GM12878 (cell line): ENCODE measurements at regions not wholly inside any gene's neighbourhood (a gene's known extent, or its start where the extent isn't known, plus 50 kb on each side); places are given as distances from the start of the nearest gene placed in this dataset.

Experiments used
- ATAC-seq: fragments of 200-7000 bp; cut with Tn5 transposase; 3 replicates; pipeline ENCODE4 v1.9.1; 2020; ENCODE audit warnings: mild to moderate bottlenecking, moderate library complexity
- BruUV-seq: library from RNA; stranded (reverse); fragments of 400-500 nt; replicated peaks from 2 replicates; lab custom pipeline; 2021; lab: Mats Ljungman, UMichigan
- CTCF ChIA-PET: fragments of 300-600 bp; sonication (Branson Sonifier 250); formaldehyde crosslinking; extraction: SDS; loops from one replicate; lab custom pipeline; 2021; ENCODE audit warnings: inconsistent platforms; lab: Yijun Ruan, JAX
- POLR2A ChIA-PET: fragments of 350-600 bp; formaldehyde crosslinking; extraction: SDS; loops from one replicate; lab custom pipeline; 2021; ENCODE audit warnings: inconsistent platforms; lab: Charles Lee
- RAD21 ChIA-PET: fragments of 300-600 bp; sonication (Branson Sonifier 250); formaldehyde crosslinking; loops from one replicate; lab custom pipeline; 2023; ENCODE audit warnings: antibody characterized with exemption; ENCODE audit not compliant: unreplicated experiment; lab: Charles Lee
- SMC1A ChIA-PET: fragments of 300-600 bp; sonication (Branson Sonifier 250); formaldehyde crosslinking; loops from one replicate; lab custom pipeline; 2023; ENCODE audit not compliant: unreplicated experiment, uncharacterized antibody; lab: Charles Lee
- DNase-seq: peaks from one replicate; pipeline ENCODE4 v3.0.0-alpha.2; 2011; ENCODE audit warnings: low read depth, low spot score
- FAIRE-seq: peaks from 3 replicates; lab custom pipeline; 2011; peaks lifted over from hg19 to GRCh38; lab: Jason Lieb, UNC
- H2AFZ ChIP-seq: 2 replicates; pipeline ENCODE4 v1.6.0; 2011; ENCODE audit warnings: low read depth, low read length, control low read depth; ENCODE audit not compliant: control insufficient read depth
- H3K27ac ChIP-seq: 2 replicates; pipeline ENCODE4 v1.5.1; 2011; ENCODE audit warnings: control low read depth; ENCODE audit not compliant: control insufficient read depth, insufficient read depth
- H3K27me3 ChIP-seq, 2 experiments: replicated peaks in 1 of 2; 2 replicates each; pipeline versions ENCODE4 v1.6.0 to v1.6.1; 2011; ENCODE audit warnings: low read length in 1 of 2; ENCODE audit not compliant: control insufficient read depth in 2 of 2, insufficient read depth in 2 of 2
- H3K36me3 ChIP-seq, 2 experiments: 2 replicates each; pipeline ENCODE4 v1.5.1; 2011; ENCODE audit warnings: low read length in 1 of 2; ENCODE audit not compliant: control insufficient read depth in 2 of 2, insufficient read depth in 2 of 2
- H3K4me1 ChIP-seq: 2 replicates; pipeline ENCODE4 v1.6.1; 2011; ENCODE audit warnings: mild to moderate bottlenecking, low read length, moderate library complexity, mixed read lengths; ENCODE audit not compliant: control insufficient read depth, insufficient read depth
- H3K4me2 ChIP-seq: 2 replicates; pipeline ENCODE4 v1.6.0; 2011; ENCODE audit warnings: control low read depth; ENCODE audit not compliant: control insufficient read depth, insufficient read depth
- H3K4me3 ChIP-seq: fragments of 200-600 bp; sonication (generic); 2 replicates; pipeline ENCODE4 v1.5.1; 2016
- H3K79me2 ChIP-seq: 2 replicates; pipeline ENCODE4 v1.6.0; 2011; ENCODE audit warnings: low read length; ENCODE audit not compliant: control insufficient read depth, insufficient read depth
- H3K9ac ChIP-seq: 2 replicates; pipeline ENCODE4 v1.8.0; 2011; ENCODE audit warnings: low read length, control low read depth, mixed read lengths; ENCODE audit not compliant: control insufficient read depth, insufficient read depth
- H3K9me3 ChIP-seq: replicated peaks from 3 replicates; pipeline ENCODE4 v1.5.1; 2011; ENCODE audit warnings: mild to moderate bottlenecking, low read length; ENCODE audit not compliant: control insufficient read depth, insufficient read depth
- H4K20me1 ChIP-seq: 2 replicates; pipeline ENCODE4 v1.6.0; 2011; ENCODE audit not compliant: control insufficient read depth, insufficient read depth
- BCL3 ChIP-seq: IDR thresholded peaks from 2 replicates; pipeline ENCODE4 v1.6.1; 2011; ENCODE audit warnings: borderline replicate concordance, low read depth, mild to moderate bottlenecking, moderate library complexity, low read length; ENCODE audit not compliant: insufficient read depth, poor library complexity, severe bottlenecking
- KDM1A ChIP-seq: fragments of 200-600 bp; sonication (generic); IDR thresholded peaks from 2 replicates; pipeline ENCODE4 v1.6.1; 2016; ENCODE audit warnings: borderline replicate concordance
- NFYA ChIP-seq: IDR thresholded peaks from 2 replicates; pipeline ENCODE4 v1.6.1; 2011; ENCODE audit warnings: low read depth, mild to moderate bottlenecking, low read length, improper control_type of control experiment, borderline replicate concordance
- RAD51 ChIP-seq: fragments of 450-650 bp; IDR thresholded peaks from 2 replicates; pipeline ENCODE4 v1.6.1; 2016; ENCODE audit warnings: moderate library complexity, mild to moderate bottlenecking, inconsistent platforms
- TAF1 ChIP-seq: IDR thresholded peaks from 2 replicates; pipeline ENCODE4 v1.6.1; 2011; ENCODE audit warnings: mild to moderate bottlenecking, low read depth, low read length, borderline replicate concordance
- TCF3 ChIP-seq: IDR thresholded peaks from 2 replicates; pipeline ENCODE4 v1.6.1; 2012; ENCODE audit warnings: low read depth, mild to moderate bottlenecking, low read length, borderline replicate concordance; ENCODE audit not compliant: insufficient read depth
- WGBS: methylation state at CpG from one replicate; pipeline ENCODE4 v1.1.6; 2016; ENCODE audit warnings: low lambda C conversion rate; ENCODE audit not compliant: insufficient replicate concordance, insufficient coverage; ENCODE audit errors: missing lambda C conversion rate; 5-methylcytosine and 5-hydroxymethylcytosine counted together
- in situ Hi-C: fragments of 300-500 bp; cut with MboI; formaldehyde crosslinking; loops from 9 replicates; pipeline ENCODE4 v1.14.3; 2018; ENCODE audit warnings: mixed read lengths
- intact Hi-C: fragments of 100-400 bp; cut with micrococcal nuclease; formaldehyde crosslinking; loops from one replicate; pipeline ENCODE4 v1.14.2; 2022; ENCODE audit not compliant: unreplicated experiment

- no peak for TF ChIP-seq TAF1
- TF ChIP-seq NFYA: no peak
- no peak for TF ChIP-seq KDM1A
Measured at GRCh38 chr12:73274976-73275375, 1002.8 kb downstream of the TRHDE start (continued).

- no peak overlapping the region for H3K27ac ChIP-seq
- no peaks in the 10 kb centered on the region for H4K20me1 ChIP-seq
- ChIA-PET POLR2A (no interaction called here), SMC1A (no interaction called here), CTCF (no interaction called here), RAD21 (no interaction called here)
- H3K9ac ChIP-seq: no peak overlapping the region
- H2AFZ ChIP-seq: no peak overlapping the region
- no peaks in the 10 kb centered on the region for H3K9me3 ChIP-seq
- H3K4me3 ChIP-seq: no peak overlapping the region
- H3K4me1 ChIP-seq: no peaks in the 10 kb centered on the region
- H3K4me2 ChIP-seq: no peak overlapping the region
- no peak for DNase-seq
- no peak for FAIRE-seq
- no peak for TF ChIP-seq RAD51
- no peaks in the 10 kb centered on the region for H3K27me3 ChIP-seq
- no peaks in the 10 kb centered on the region for H3K36me3 ChIP-seq
- no peak for ATAC-seq
- BruUV-seq: no TSS peak
- in situ Hi-C loops: loop anchor here (25.0 kb wide), 1 partner anchor 91 kb away; no protein-coding TSS in a partner anchor
- H3K79me2 ChIP-seq: no peaks in the 10 kb centered on the region
- intact Hi-C loops: no loop called here
Measured at GRCh38 chr12:73277971-73278370, 1005.8 kb downstream of the TRHDE start.

- TF ChIP-seq BCL3 (no peak), TCF3 (no peak)
- Histone ChIP-seq H3K27me3 (no peaks in the 10 kb centered on the region), H3K9me3 (no peaks in the 10 kb centered on the region), H3K36me3 (no peaks in the 10 kb centered on the region), H3K4me1 (no peaks in the 10 kb centered on the region), H2AFZ (no peak overlapping the region), H3K4me3 (no peak overlapping the region), H3K27ac (no peak overlapping the region), H3K4me2 (no peak overlapping the region), H3K9ac (no peak overlapping the region), H4K20me1 (no peaks in the 10 kb centered on the region), H3K79me2 (no peaks in the 10 kb centered on the region)
- WGBS: 25% methylated on average over 2 of the region's 2 CpGs
- ChIA-PET SMC1A (interaction anchor here (1.0 kb wide), 1 partner anchor 12 kb away, joined by 3 read pairs; no protein-coding TSS in a partner anchor), RAD21 (no interaction called here), CTCF (no interaction called here), POLR2A (no interaction called here)
- intact Hi-C loops: no loop called here
- FAIRE-seq (no peak), DNase-seq (no peak), ATAC-seq (no peak)
- in situ Hi-C loops: no loop called here
- BruUV-seq: no TSS peak
Measured at GRCh38 chr12:73301530-73301929, 1029.4 kb downstream of the TRHDE start.
